Tibial nerve (tissue), 4 donors: ENCODE measurements at regions not wholly inside any gene's neighbourhood (a gene's known extent, or its start where the extent isn't known, plus 50 kb on each side); places are given as distances from the start of the nearest gene placed in this dataset.

ENCODE experiments used
- EP300 ChIP-seq, 2 donors: sonication (generic); formaldehyde crosslinking; IDR thresholded peaks; one replicate each; pipeline ENCODE4 v1.6.1; 2017; ENCODE audit warnings: antibody characterized with exemption in 2 of 2, mild to moderate bottlenecking in 1 of 2
- POLR2A ChIP-seq, 2 donors: fragments of 450-650 bp; IDR thresholded peaks; one replicate each; pipeline ENCODE4 v1.6.1; 2017; ENCODE audit warnings: antibody characterized with exemption in 2 of 2, mild to moderate bottlenecking in 2 of 2, moderate library complexity in 2 of 2
- TF ChIP-seq, protein P1 (sequence below), 5 experiments: fragments of 200-600 bp in 3 of 5; fragments of 450-650 bp in 2 of 5; sonication (generic) in 3 of 5; IDR thresholded peaks; one replicate each; pipeline ENCODE4 v1.5.1; 2016 to 2019; ENCODE audit warnings: antibody characterized with exemption in 5 of 5, mild to moderate bottlenecking in 3 of 5, moderate library complexity in 2 of 5

DNA sequence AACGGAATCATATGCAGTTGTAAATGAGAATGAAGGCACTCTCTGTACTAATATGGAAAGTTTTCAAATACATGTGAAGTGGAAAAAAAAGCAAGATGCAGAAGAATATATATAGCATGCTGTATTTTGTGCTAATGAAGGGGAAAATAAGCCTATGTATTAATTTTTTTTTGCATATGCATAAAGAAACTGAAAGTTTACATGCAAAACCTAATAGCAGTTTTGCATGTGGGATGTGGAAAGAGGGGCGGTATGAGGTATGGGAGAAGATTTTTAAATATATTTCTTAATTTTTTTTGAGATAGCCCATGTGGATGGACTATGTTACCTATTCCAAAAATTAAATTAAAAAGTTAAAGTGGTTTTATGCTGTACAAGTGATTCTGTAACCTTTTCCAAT is 83.7 kb upstream of the IL12B start:
- TF ChIP-seq, protein P1, sequence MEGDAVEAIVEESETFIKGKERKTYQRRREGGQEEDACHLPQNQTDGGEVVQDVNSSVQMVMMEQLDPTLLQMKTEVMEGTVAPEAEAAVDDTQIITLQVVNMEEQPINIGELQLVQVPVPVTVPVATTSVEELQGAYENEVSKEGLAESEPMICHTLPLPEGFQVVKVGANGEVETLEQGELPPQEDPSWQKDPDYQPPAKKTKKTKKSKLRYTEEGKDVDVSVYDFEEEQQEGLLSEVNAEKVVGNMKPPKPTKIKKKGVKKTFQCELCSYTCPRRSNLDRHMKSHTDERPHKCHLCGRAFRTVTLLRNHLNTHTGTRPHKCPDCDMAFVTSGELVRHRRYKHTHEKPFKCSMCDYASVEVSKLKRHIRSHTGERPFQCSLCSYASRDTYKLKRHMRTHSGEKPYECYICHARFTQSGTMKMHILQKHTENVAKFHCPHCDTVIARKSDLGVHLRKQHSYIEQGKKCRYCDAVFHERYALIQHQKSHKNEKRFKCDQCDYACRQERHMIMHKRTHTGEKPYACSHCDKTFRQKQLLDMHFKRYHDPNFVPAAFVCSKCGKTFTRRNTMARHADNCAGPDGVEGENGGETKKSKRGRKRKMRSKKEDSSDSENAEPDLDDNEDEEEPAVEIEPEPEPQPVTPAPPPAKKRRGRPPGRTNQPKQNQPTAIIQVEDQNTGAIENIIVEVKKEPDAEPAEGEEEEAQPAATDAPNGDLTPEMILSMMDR (IDR thresholded peaks at IDR 0.05), result no peak
- TF ChIP-seq EP300 (IDR thresholded peaks at IDR 0.05) (no peak), POLR2A (IDR thresholded peaks at IDR 0.05) (no peak)
